ENCODE measurements at regions not wholly inside any gene's neighbourhood (a gene's known extent, or its start where the extent isn't known, plus 50 kb on each side); places are given as distances from the start of the nearest gene placed in this dataset.

- TF ChIP-seq ZNF274 (IDR thresholded peaks at IDR 0.05; ENCODE audit: low read depth, low read length) (no peak), YY1 (IDR thresholded peaks at IDR 0.05; ENCODE audit: insufficient read depth, insufficient read length) (no peak), SUZ12 (IDR thresholded peaks at IDR 0.05; ENCODE audit: extremely low read depth, insufficient read depth, insufficient read length) (no peak)
These were observed 165.9 kb downstream of the MTRR start for GRCh38 chr5:8034852-8035251.
